SK-N-SH treated with all-trans-retinoic acid at 6 μM for 48 hours (cell line): ENCODE measurements at regions not wholly inside any gene's neighbourhood (a gene's known extent, or its start where the extent isn't known, plus 50 kb on each side); places are given as distances from the start of the nearest gene placed in this dataset.

Experiments used
- ARNTL ChIP-seq: fragments of 450-650 bp; formaldehyde crosslinking; IDR thresholded peaks from 2 replicates; pipeline ENCODE4 v1.5.0; 2020; ENCODE audit warnings: low read depth, mild to moderate bottlenecking, moderate library complexity, borderline replicate concordance
- CSDC2 ChIP-seq: fragments of 250-450 bp; sonication (Bioruptor Pico); IDR thresholded peaks from 2 replicates; pipeline ENCODE4 v1.5.0; 2020; ENCODE audit warnings: mild to moderate bottlenecking, moderate library complexity
- GLIS3 ChIP-seq: fragments of 250-450 bp; sonication (Bioruptor Pico); IDR thresholded peaks from 2 replicates; pipeline ENCODE4 v1.5.0; 2020; ENCODE audit warnings: mild to moderate bottlenecking, moderate library complexity
- TCF4 ChIP-seq: fragments of 250-450 bp; sonication (Bioruptor Pico); IDR thresholded peaks from 2 replicates; pipeline ENCODE4 v1.8.0; 2021; ENCODE audit warnings: mild to moderate bottlenecking, moderate library complexity, borderline replicate concordance
- TF ChIP-seq, protein P1 (sequence below): fragments of 250-450 bp; sonication (Bioruptor Pico); IDR thresholded peaks from 2 replicates; pipeline ENCODE4 v1.5.0; 2020; ENCODE audit warnings: mild to moderate bottlenecking, moderate library complexity

DNA sequence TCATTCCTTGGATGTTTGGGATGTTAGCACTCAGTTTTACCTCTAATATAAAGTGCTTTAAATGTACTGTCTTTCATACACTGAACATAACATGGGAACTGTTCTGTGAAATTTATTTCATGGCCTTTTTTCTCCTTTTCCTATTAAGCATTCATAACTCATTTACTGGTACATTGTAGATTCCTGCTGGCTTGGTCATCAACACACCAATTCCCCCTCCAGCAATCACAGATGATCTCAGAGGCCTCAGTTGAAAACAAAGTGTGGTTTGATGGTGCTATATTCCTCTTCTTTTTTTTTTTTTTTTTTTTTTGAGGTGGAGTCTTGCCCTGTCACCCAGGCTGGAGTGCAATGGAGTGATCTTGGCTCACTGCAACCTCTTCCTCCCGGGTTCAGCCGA lies 61.9 kb upstream of the FAM47B start:
- TF ChIP-seq CSDC2: no peak
- TF ChIP-seq ARNTL (CRISPR knock-in tag): no peak
- TF ChIP-seq, protein P1, sequence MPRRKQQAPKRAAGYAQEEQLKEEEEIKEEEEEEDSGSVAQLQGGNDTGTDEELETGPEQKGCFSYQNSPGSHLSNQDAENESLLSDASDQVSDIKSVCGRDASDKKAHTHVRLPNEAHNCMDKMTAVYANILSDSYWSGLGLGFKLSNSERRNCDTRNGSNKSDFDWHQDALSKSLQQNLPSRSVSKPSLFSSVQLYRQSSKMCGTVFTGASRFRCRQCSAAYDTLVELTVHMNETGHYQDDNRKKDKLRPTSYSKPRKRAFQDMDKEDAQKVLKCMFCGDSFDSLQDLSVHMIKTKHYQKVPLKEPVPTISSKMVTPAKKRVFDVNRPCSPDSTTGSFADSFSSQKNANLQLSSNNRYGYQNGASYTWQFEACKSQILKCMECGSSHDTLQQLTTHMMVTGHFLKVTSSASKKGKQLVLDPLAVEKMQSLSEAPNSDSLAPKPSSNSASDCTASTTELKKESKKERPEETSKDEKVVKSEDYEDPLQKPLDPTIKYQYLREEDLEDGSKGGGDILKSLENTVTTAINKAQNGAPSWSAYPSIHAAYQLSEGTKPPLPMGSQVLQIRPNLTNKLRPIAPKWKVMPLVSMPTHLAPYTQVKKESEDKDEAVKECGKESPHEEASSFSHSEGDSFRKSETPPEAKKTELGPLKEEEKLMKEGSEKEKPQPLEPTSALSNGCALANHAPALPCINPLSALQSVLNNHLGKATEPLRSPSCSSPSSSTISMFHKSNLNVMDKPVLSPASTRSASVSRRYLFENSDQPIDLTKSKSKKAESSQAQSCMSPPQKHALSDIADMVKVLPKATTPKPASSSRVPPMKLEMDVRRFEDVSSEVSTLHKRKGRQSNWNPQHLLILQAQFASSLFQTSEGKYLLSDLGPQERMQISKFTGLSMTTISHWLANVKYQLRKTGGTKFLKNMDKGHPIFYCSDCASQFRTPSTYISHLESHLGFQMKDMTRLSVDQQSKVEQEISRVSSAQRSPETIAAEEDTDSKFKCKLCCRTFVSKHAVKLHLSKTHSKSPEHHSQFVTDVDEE (CRISPR knock-in tag): no peak
- TF ChIP-seq GLIS3 (CRISPR knock-in tag): no peak
- no peak for TF ChIP-seq TCF4 (CRISPR knock-in tag)
